ENCODE measurements at regions not wholly inside any gene's neighbourhood (a gene's known extent, or its start where the extent isn't known, plus 50 kb on each side); places are given as distances from the start of the nearest gene placed in this dataset.

DNA sequence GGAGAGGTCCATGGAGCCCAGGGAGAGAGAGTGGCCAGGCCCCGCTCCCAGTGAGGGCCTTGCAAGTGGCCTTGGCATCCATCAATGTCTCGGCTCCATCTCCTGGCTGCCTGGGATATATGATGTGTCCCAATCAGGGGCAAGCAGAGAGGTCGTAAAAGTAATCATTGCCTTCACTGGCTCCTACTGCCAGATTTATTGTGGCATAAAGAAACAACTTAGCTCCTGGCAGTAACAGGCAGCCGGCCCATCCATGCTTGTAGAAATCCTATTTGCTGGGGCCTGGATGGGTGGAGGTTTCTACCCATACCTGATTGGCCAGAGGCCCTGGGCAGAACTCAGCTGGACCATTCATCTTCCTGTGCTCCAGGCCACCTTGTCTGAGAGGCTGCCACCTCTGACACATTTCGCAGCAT is 272.6 kb downstream of the MATN1 start:
- TF ChIP-seq POLR2A (IDR thresholded peaks at IDR 0.05; ENCODE audit: extremely low read depth, insufficient read length) (no peak), MYC (IDR thresholded peaks at IDR 0.05; ENCODE audit: low read depth, low read length) (no peak)
- TF ChIP-seq, protein P1, sequence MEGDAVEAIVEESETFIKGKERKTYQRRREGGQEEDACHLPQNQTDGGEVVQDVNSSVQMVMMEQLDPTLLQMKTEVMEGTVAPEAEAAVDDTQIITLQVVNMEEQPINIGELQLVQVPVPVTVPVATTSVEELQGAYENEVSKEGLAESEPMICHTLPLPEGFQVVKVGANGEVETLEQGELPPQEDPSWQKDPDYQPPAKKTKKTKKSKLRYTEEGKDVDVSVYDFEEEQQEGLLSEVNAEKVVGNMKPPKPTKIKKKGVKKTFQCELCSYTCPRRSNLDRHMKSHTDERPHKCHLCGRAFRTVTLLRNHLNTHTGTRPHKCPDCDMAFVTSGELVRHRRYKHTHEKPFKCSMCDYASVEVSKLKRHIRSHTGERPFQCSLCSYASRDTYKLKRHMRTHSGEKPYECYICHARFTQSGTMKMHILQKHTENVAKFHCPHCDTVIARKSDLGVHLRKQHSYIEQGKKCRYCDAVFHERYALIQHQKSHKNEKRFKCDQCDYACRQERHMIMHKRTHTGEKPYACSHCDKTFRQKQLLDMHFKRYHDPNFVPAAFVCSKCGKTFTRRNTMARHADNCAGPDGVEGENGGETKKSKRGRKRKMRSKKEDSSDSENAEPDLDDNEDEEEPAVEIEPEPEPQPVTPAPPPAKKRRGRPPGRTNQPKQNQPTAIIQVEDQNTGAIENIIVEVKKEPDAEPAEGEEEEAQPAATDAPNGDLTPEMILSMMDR (IDR thresholded peaks at IDR 0.05; ENCODE audit: low read depth, low read length), result no peak
- TF ChIP-seq, protein P2, sequence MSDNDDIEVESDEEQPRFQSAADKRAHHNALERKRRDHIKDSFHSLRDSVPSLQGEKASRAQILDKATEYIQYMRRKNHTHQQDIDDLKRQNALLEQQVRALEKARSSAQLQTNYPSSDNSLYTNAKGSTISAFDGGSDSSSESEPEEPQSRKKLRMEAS (IDR thresholded peaks at IDR 0.05; ENCODE audit: low read depth, low read length), result no peak

Measured in NB4 (cell line).